ENCODE measurements at regions not wholly inside any gene's neighbourhood (a gene's known extent, or its start where the extent isn't known, plus 50 kb on each side); places are given as distances from the start of the nearest gene placed in this dataset.

DNA sequence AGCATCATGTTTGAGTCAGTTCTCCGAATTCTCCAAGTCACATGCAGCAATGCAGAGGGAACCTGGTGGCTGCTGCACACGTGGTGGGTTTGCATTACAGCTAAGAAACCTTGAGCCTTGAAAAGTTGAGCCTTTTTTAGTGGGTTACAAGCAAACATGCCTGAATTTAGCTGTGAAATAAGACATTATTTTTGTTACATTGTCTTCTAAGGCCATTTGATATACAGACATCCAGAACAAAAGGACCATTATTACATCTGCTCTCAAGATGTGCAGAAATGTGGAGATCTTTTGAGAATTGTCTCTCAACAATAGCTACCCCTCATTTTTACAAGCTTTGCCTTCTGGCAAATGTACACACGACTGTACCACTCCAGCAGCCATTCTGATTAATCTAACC is 720.5 kb upstream of the SLC35B3 start:
- Histone ChIP-seq H3K4me3 (ENCODE audit: low read length) (no peak overlapping the region), H3K9me3 (ENCODE audit: control insufficient read depth in 2 of 3, low read length in 3 of 3) (no peaks in the 10 kb centered on the region), H3K36me3 (ENCODE audit: control insufficient read depth in 2 of 3, insufficient read depth in 3 of 3, low read length in 3 of 3) (no peaks in the 10 kb centered on the region), H3K27me3 (ENCODE audit: control insufficient read depth in 2 of 2, insufficient read depth in 2 of 2, low read length in 2 of 2) (no peaks in the 10 kb centered on the region), H3K27ac (ENCODE audit: low read depth, low read length) (no peak overlapping the region), H3K4me1 (ENCODE audit: control insufficient read depth in 2 of 2, insufficient read depth in 2 of 2, low read length in 2 of 2) (no peaks in the 10 kb centered on the region)
- Mint-ChIP-seq H3K27ac (no peak overlapping the region), H3K4me3 (no peak overlapping the region), H3K36me3 (no peaks in the 10 kb centered on the region), H3K27me3 (peaks cover 0 to 8% (median 0%) of the 10 kb centered on the region in 5 donors), H3K9me3 (peaks cover 0 to 14% (median 3%) of the 10 kb centered on the region in 11 donors), H3K4me1 (no peaks in the 10 kb centered on the region)
- CTCF ChIA-PET, result no interaction called here
- ATAC-seq (no peak), DNase-seq (no peak)
- intact Hi-C loops (cut with micrococcal nuclease), result no loop called here
- POLR2A ChIA-PET, result no interaction called here

DNA sequence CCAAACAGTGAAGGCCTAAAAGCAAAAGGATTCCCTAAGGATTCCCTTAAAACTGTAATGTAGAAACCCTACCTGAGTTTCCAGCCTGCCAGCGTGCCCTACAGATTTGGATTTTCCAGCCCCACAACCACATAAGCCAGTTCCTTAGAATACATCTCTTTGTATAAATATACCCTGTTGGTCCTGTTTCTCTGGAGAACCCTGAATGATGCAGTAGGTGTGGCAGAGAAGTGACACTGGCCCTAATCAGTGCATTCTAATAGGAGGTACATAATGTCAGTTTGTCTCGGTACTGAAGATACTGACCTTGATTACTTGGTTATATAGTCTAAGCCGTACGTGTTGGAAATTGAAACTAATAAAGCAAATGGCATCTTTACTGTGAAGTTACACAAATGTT is 707.8 kb upstream of the SLC35B3 start:
- no peaks in the 10 kb centered on the region for H3K36me3 ChIP-seq (ENCODE audit: control insufficient read depth in 2 of 3, insufficient read depth in 3 of 3, low read length in 3 of 3)
- no peaks in the 10 kb centered on the region for H3K4me1 ChIP-seq (ENCODE audit: control insufficient read depth in 2 of 2, insufficient read depth in 2 of 2, low read length in 2 of 2)
- DNase-seq (no peak), ATAC-seq (no peak)
- CTCF ChIA-PET, result no interaction called here
- Mint-ChIP-seq H3K9me3 (peaks cover 0 to 14% (median 8%) of the 10 kb centered on the region in 11 donors), H3K4me1 (no peaks in the 10 kb centered on the region), H3K36me3 (no peaks in the 10 kb centered on the region), H3K4me3 (no peak overlapping the region), H3K27ac (no peak overlapping the region), H3K27me3 (no peaks in the 10 kb centered on the region)
- H3K27me3 ChIP-seq (ENCODE audit: control insufficient read depth in 2 of 2, insufficient read depth in 2 of 2, low read length in 2 of 2), result no peaks in the 10 kb centered on the region
- POLR2A ChIA-PET, result no interaction called here
- intact Hi-C loops (cut with micrococcal nuclease), result no loop called here
- H3K4me3 ChIP-seq (ENCODE audit: low read length), result no peak overlapping the region
- H3K9me3 ChIP-seq (ENCODE audit: control insufficient read depth in 2 of 3, low read length in 3 of 3), result no peaks in the 10 kb centered on the region
- no peak overlapping the region for H3K27ac ChIP-seq (ENCODE audit: low read depth, low read length)

GRCh38 chr6:9140951-9141460 is 705.7 kb upstream of the SLC35B3 start:
- ChIA-PET POLR2A (no interaction called here), CTCF (no interaction called here)
- ATAC-seq (no peak), DNase-seq (no peak)
- H3K27me3 Mint-ChIP-seq, result no peaks in the 10 kb centered on the region
- no peak overlapping the region for H3K4me3 Mint-ChIP-seq
- Histone ChIP-seq H3K27me3 (ENCODE audit: control insufficient read depth in 2 of 2, insufficient read depth in 2 of 2, low read length in 2 of 2) (no peaks in the 10 kb centered on the region), H3K4me3 (ENCODE audit: low read length) (no peak overlapping the region), H3K4me1 (ENCODE audit: control insufficient read depth in 2 of 2, insufficient read depth in 2 of 2, low read length in 2 of 2) (no peaks in the 10 kb centered on the region), H3K36me3 (ENCODE audit: control insufficient read depth in 2 of 3, insufficient read depth in 3 of 3, low read length in 3 of 3) (no peaks in the 10 kb centered on the region), H3K9me3 (ENCODE audit: control insufficient read depth in 2 of 3, low read length in 3 of 3) (no peaks in the 10 kb centered on the region), H3K27ac (ENCODE audit: low read depth, low read length) (no peak overlapping the region)
- peaks cover 0 to 14% (median 8%) of the 10 kb centered on the region in 11 donors for H3K9me3 Mint-ChIP-seq
- no peak overlapping the region for H3K27ac Mint-ChIP-seq
- intact Hi-C loops (cut with micrococcal nuclease), result no loop called here
- no peaks in the 10 kb centered on the region for H3K36me3 Mint-ChIP-seq
- no peaks in the 10 kb centered on the region for H3K4me1 Mint-ChIP-seq

GRCh38 chr6:9140172-9140571 is 704.8 kb upstream of the SLC35B3 start:
- no peaks in the 10 kb centered on the region for H3K9me3 ChIP-seq (ENCODE audit: control insufficient read depth in 2 of 3, low read length in 3 of 3)
- ChIA-PET POLR2A (no interaction called here), CTCF (no interaction called here)
- Mint-ChIP-seq H3K9me3 (peaks cover 0 to 14% (median 8%) of the 10 kb centered on the region in 11 donors), H3K36me3 (no peaks in the 10 kb centered on the region), H3K27me3 (no peaks in the 10 kb centered on the region), H3K27ac (no peak overlapping the region), H3K4me3 (no peak overlapping the region), H3K4me1 (no peaks in the 10 kb centered on the region)
- DNase-seq, result no peak
- H3K27me3 ChIP-seq (ENCODE audit: control insufficient read depth in 2 of 2, insufficient read depth in 2 of 2, low read length in 2 of 2), result no peaks in the 10 kb centered on the region
- ATAC-seq, result no peak
- H3K4me3 ChIP-seq (ENCODE audit: low read length), result no peak overlapping the region
- H3K27ac ChIP-seq (ENCODE audit: low read depth, low read length), result no peak overlapping the region
- intact Hi-C loops (cut with micrococcal nuclease), result no loop called here
- no peaks in the 10 kb centered on the region for H3K36me3 ChIP-seq (ENCODE audit: control insufficient read depth in 2 of 3, insufficient read depth in 3 of 3, low read length in 3 of 3)
- H3K4me1 ChIP-seq (ENCODE audit: control insufficient read depth in 2 of 2, insufficient read depth in 2 of 2, low read length in 2 of 2), result no peaks in the 10 kb centered on the region

DNA sequence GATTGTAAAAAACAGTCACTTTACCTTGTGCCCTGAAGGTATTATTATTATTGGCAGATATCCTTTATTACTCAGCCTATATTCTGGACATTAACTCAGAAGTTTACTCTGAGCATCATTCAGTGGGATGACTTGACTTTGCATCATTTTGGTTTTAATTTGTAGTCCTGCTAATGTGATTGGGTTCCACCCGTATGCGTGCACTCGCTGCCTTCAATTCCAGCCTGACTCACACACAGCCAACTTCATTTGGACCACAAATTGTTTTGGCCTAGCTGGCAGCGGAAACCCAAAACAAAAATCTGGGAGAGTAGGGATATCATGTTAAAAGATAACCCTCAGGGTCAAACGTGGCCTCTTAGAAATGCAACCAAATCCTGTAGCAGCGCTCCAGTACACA is 704.4 kb upstream of the SLC35B3 start:
- no peak overlapping the region for H3K27ac Mint-ChIP-seq
- H3K9me3 Mint-ChIP-seq, result peaks cover 0 to 13% (median 6%) of the 10 kb centered on the region in 11 donors
- ChIA-PET POLR2A (no interaction called here), CTCF (no interaction called here)
- Histone ChIP-seq H3K4me1 (ENCODE audit: control insufficient read depth in 2 of 2, insufficient read depth in 2 of 2, low read length in 2 of 2) (no peaks in the 10 kb centered on the region), H3K4me3 (ENCODE audit: low read length) (no peak overlapping the region), H3K9me3 (ENCODE audit: control insufficient read depth in 2 of 3, low read length in 3 of 3) (no peaks in the 10 kb centered on the region), H3K27ac (ENCODE audit: low read depth, low read length) (no peak overlapping the region), H3K27me3 (ENCODE audit: control insufficient read depth in 2 of 2, insufficient read depth in 2 of 2, low read length in 2 of 2) (no peaks in the 10 kb centered on the region), H3K36me3 (ENCODE audit: control insufficient read depth in 2 of 3, insufficient read depth in 3 of 3, low read length in 3 of 3) (no peaks in the 10 kb centered on the region)
- ATAC-seq, result no peak
- H3K27me3 Mint-ChIP-seq, result no peaks in the 10 kb centered on the region
- no peaks in the 10 kb centered on the region for H3K36me3 Mint-ChIP-seq
- H3K4me3 Mint-ChIP-seq, result no peak overlapping the region
- DNase-seq, result no peak
- H3K4me1 Mint-ChIP-seq, result no peaks in the 10 kb centered on the region
- intact Hi-C loops (cut with micrococcal nuclease), result no loop called here

GRCh38 chr6:9138936-9139335 is 703.6 kb upstream of the SLC35B3 start:
- DNase-seq, result no peak
- Mint-ChIP-seq H3K9me3 (peaks cover 0 to 9% (median 3%) of the 10 kb centered on the region in 11 donors), H3K4me1 (no peaks in the 10 kb centered on the region), H3K27me3 (no peaks in the 10 kb centered on the region), H3K36me3 (no peaks in the 10 kb centered on the region), H3K4me3 (no peak overlapping the region), H3K27ac (no peak overlapping the region)
- H3K4me1 ChIP-seq (ENCODE audit: control insufficient read depth in 2 of 2, insufficient read depth in 2 of 2, low read length in 2 of 2), result no peaks in the 10 kb centered on the region
- ChIA-PET POLR2A (no interaction called here), CTCF (no interaction called here)
- no peak overlapping the region for H3K27ac ChIP-seq (ENCODE audit: low read depth, low read length)
- H3K9me3 ChIP-seq (ENCODE audit: control insufficient read depth in 2 of 3, low read length in 3 of 3), result no peaks in the 10 kb centered on the region
- no peak for ATAC-seq
- intact Hi-C loops (cut with micrococcal nuclease), result no loop called here
- H3K36me3 ChIP-seq (ENCODE audit: control insufficient read depth in 2 of 3, insufficient read depth in 3 of 3, low read length in 3 of 3), result no peaks in the 10 kb centered on the region
- no peaks in the 10 kb centered on the region for H3K27me3 ChIP-seq (ENCODE audit: control insufficient read depth in 2 of 2, insufficient read depth in 2 of 2, low read length in 2 of 2)
- H3K4me3 ChIP-seq (ENCODE audit: low read length), result no peak overlapping the region

DNA sequence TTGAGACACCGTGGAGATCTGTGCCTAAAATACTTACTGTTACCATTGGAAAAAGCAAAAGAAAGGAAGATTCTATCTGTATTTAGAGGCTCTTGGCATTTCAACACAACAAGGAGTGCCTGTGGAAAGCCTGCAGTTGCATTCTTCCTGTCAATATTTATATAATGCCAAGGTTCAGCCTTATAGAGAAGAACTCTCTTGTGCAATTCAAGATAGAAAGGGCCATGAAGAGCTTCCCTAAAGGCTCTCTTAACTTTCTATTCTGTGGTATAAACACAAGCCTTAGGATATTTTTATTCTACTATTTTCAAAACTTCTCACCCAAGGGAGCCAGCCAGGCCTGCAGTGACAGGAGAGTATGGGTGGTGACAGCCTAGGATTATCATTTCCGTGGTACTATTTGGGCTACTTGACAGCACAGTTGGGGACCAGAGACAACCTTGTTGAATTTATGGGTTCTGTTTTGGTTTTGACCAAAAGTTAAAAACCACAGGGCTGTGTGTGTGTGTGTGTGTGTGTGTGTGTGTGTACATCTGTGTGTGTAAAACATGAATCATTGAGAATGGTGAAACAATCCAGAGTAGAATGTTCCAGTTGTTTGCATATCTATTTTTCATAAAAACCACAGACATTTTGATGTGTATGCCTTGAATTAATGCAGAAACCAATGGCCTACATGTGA is 700.9 kb upstream of the SLC35B3 start:
- intact Hi-C loops (cut with micrococcal nuclease), result no loop called here
- no peaks in the 10 kb centered on the region for H3K9me3 ChIP-seq (ENCODE audit: control insufficient read depth in 2 of 3, low read length in 3 of 3)
- no peak overlapping the region for H3K4me3 ChIP-seq (ENCODE audit: low read length)
- H3K27me3 ChIP-seq (ENCODE audit: control insufficient read depth in 2 of 2, insufficient read depth in 2 of 2, low read length in 2 of 2), result no peaks in the 10 kb centered on the region
- no peaks in the 10 kb centered on the region for H3K27me3 Mint-ChIP-seq
- H3K36me3 Mint-ChIP-seq, result no peaks in the 10 kb centered on the region
- H3K9me3 Mint-ChIP-seq, result peaks cover 0 to 9% (median 0%) of the 10 kb centered on the region in 11 donors
- H3K4me1 Mint-ChIP-seq, result no peaks in the 10 kb centered on the region
- POLR2A ChIA-PET, result no interaction called here
- no peaks in the 10 kb centered on the region for H3K4me1 ChIP-seq (ENCODE audit: control insufficient read depth in 2 of 2, insufficient read depth in 2 of 2, low read length in 2 of 2)
- no peaks in the 10 kb centered on the region for H3K36me3 ChIP-seq (ENCODE audit: control insufficient read depth in 2 of 3, insufficient read depth in 3 of 3, low read length in 3 of 3)
- H3K27ac ChIP-seq (ENCODE audit: low read depth, low read length), result no peak overlapping the region
- no peak overlapping the region for H3K27ac Mint-ChIP-seq
- ATAC-seq (no peak), DNase-seq (no peak)
- CTCF ChIA-PET, result no interaction called here
- no peak overlapping the region for H3K4me3 Mint-ChIP-seq
